ENCODE measurements at regions not wholly inside any gene's neighbourhood (a gene's known extent, or its start where the extent isn't known, plus 50 kb on each side); places are given as distances from the start of the nearest gene placed in this dataset.

GRCh38 chr2:239806276-239806675 is 218.9 kb downstream of the NDUFA10 start:
- no peak for TF ChIP-seq POLR2A (IDR thresholded peaks at IDR 0.05)
- TF ChIP-seq CTCF (IDR thresholded peaks at IDR 0.05) = no peak

All from tibial nerve (tissue), 3 donors.